IMR-90 (cell line): ENCODE measurements at regions not wholly inside any gene's neighbourhood (a gene's known extent, or its start where the extent isn't known, plus 50 kb on each side); places are given as distances from the start of the nearest gene placed in this dataset.

ENCODE experiments used
- CTCF ChIP-seq: conservative IDR thresholded peaks from 2 replicates; pipeline ENCODE4 v1.5.1; 2012; ENCODE audit warnings: mild to moderate bottlenecking, low read depth, low read length, improper control_type of control experiment
- RAD21 ChIP-seq: IDR thresholded peaks from 2 replicates; pipeline ENCODE4 v1.6.1; 2012; ENCODE audit warnings: low read length, improper control_type of control experiment
- USF2 ChIP-seq: fragments of 150-350 bp; IDR thresholded peaks from 2 replicates; pipeline ENCODE4 v1.6.1; 2017; ENCODE audit warnings: mild to moderate bottlenecking, antibody characterized with exemption, low read length, low read depth

GRCh38 chr2:63777816-63778215 lies 63.9 kb upstream of the UGP2 start:
- TF ChIP-seq RAD21 = no peak
- TF ChIP-seq CTCF = no peak
- TF ChIP-seq USF2 = no peak
